CD14-positive monocyte (primary cell): ENCODE measurements at regions not wholly inside any gene's neighbourhood (a gene's known extent, or its start where the extent isn't known, plus 50 kb on each side); places are given as distances from the start of the nearest gene placed in this dataset.
A peak's percentile ranks its signal among the peaks of the same experiment; 100 is the strongest.
"Not testable (repeated sequence)": the region's sequence is repeated elsewhere in the genome, so short reads cannot be mapped to it uniquely, and the experiment has no call there.

Experiments used
- DNase-seq, 3 donors: peaks; one replicate each; pipeline ENCODE4 v3.0.0-alpha.2; 2011 to 2022
- H2AFZ ChIP-seq: 2 replicates; pipeline ENCODE4 v1.6.0; 2012; ENCODE audit warnings: mild to moderate bottlenecking, low read depth, low read length, inconsistent platforms; ENCODE audit not compliant: insufficient read depth, poor library complexity, severe bottlenecking
- H3K27ac ChIP-seq, 2 donors: 1 replicate in 1 of 2; 2 replicates in 1 of 2; pipeline ENCODE4 v1.5.1; 2012 to 2013; ENCODE audit warnings: low read length in 2 of 2, control low read depth in 1 of 2, inconsistent platforms in 1 of 2, low read depth in 1 of 2, mild to moderate bottlenecking in 1 of 2
- H3K27me3 ChIP-seq, 2 donors: one replicate each; pipeline versions ENCODE4 v1.6.0 to v1.6.1; 2011 to 2013; ENCODE audit warnings: low read length in 2 of 2; ENCODE audit not compliant: control insufficient read depth in 2 of 2, insufficient read depth in 2 of 2
- H3K36me3 ChIP-seq, 2 donors: replicated peaks in 1 of 2; 1 replicate in 1 of 2; 2 replicates in 1 of 2; pipeline versions ENCODE4 v1.5.1 to v1.6.1; 2012 to 2013; ENCODE audit warnings: low read length in 2 of 2, control low read depth in 1 of 2, inconsistent platforms in 1 of 2, mild to moderate bottlenecking in 1 of 2; ENCODE audit not compliant: insufficient read depth in 2 of 2, control insufficient read depth in 1 of 2
- H3K4me1 ChIP-seq, 2 donors: 1 replicate in 1 of 2; 2 replicates in 1 of 2; pipeline versions ENCODE4 v1.5.1 to v1.6.1; 2012 to 2013; ENCODE audit warnings: low read length in 2 of 2, control low read depth in 1 of 2, inconsistent platforms in 1 of 2, mild to moderate bottlenecking in 1 of 2, moderate library complexity in 1 of 2; ENCODE audit not compliant: insufficient read depth in 2 of 2, control insufficient read depth in 1 of 2
- H3K4me2 ChIP-seq: replicated peaks from 2 replicates; pipeline ENCODE3; 2012; ENCODE audit warnings: low read length, moderate library complexity, mild to moderate bottlenecking; ENCODE audit not compliant: poor library complexity, severe bottlenecking; ENCODE audit errors: extremely low read depth
- H3K4me3 ChIP-seq, 3 experiments: fragments of 200-600 bp in 1 of 3; sonication (generic) in 1 of 3; replicated peaks in 1 of 3; 1 replicate in 2 of 3; 2 replicates in 1 of 3; pipeline ENCODE4 v1.5.1; 2011 to 2013; ENCODE audit warnings: low read length in 3 of 3, mild to moderate bottlenecking in 3 of 3, control low read depth in 2 of 3, low read depth in 2 of 3, inconsistent platforms in 1 of 3, moderate library complexity in 1 of 3
- H3K79me2 ChIP-seq: 2 replicates; pipeline ENCODE4 v1.6.0; 2012; ENCODE audit warnings: mild to moderate bottlenecking, control low read depth, inconsistent platforms, low read length, moderate library complexity; ENCODE audit not compliant: insufficient read depth
- H3K9ac ChIP-seq: 2 replicates; pipeline ENCODE4 v1.6.0; 2017; ENCODE audit warnings: low read length, mild to moderate bottlenecking; ENCODE audit not compliant: insufficient read depth, poor library complexity, severe bottlenecking
- H3K9me3 ChIP-seq, 2 donors: replicated peaks in 1 of 2; 1 replicate in 1 of 2; 2 replicates in 1 of 2; pipeline versions ENCODE4 v1.5.1 to v1.6.1; 2012 to 2013; ENCODE audit warnings: low read length in 2 of 2, control low read depth in 1 of 2; ENCODE audit not compliant: control insufficient read depth in 1 of 2, insufficient read depth in 1 of 2
- H4K20me1 ChIP-seq: 2 replicates; pipeline ENCODE4 v1.6.0; 2012; ENCODE audit warnings: mild to moderate bottlenecking, low read length, control low read depth, moderate library complexity; ENCODE audit not compliant: insufficient read depth
- H3K27ac Mint-ChIP-seq, 7 donors: one replicate each; pipeline ENCODE4 v1.8.0; 2020; ENCODE audit warnings: mild to moderate bottlenecking in 7 of 7, mixed read lengths in 7 of 7, moderate library complexity in 6 of 7, inconsistent platforms in 2 of 7
- H3K27me3 Mint-ChIP-seq, 3 donors: one replicate each; pipeline ENCODE4 v1.8.0; 2021 to 2022; ENCODE audit warnings: low read depth in 3 of 3, mild to moderate bottlenecking in 3 of 3, mixed read lengths in 3 of 3, moderate library complexity in 3 of 3, inconsistent platforms in 1 of 3
- H3K36me3 Mint-ChIP-seq, 2 donors: one replicate each; pipeline ENCODE4 v1.8.0; 2020; ENCODE audit warnings: mixed read lengths in 2 of 2, inconsistent platforms in 1 of 2, mild to moderate bottlenecking in 1 of 2
- H3K4me1 Mint-ChIP-seq: one replicate; pipeline ENCODE4 v1.8.0; 2020; ENCODE audit warnings: mild to moderate bottlenecking, mixed read lengths
- H3K4me3 Mint-ChIP-seq, 2 donors: one replicate each; pipeline ENCODE4 v1.8.0; 2020; ENCODE audit warnings: mild to moderate bottlenecking in 2 of 2, mixed read lengths in 2 of 2, moderate library complexity in 1 of 2
- H3K9me3 Mint-ChIP-seq, 7 donors: one replicate each; pipeline ENCODE4 v1.8.0; 2020 to 2022; ENCODE audit warnings: mixed read lengths in 7 of 7, mild to moderate bottlenecking in 6 of 7, moderate library complexity in 6 of 7, inconsistent platforms in 2 of 7
- CTCF ChIP-seq: fragments of 200-600 bp; IDR thresholded peaks from one replicate; pipeline ENCODE4 v1.8.0; 2022; ENCODE audit warnings: antibody characterized with exemption, mild to moderate bottlenecking
- WGBS: methylation state at CpG from one replicate; pipeline ENCODE4 v1.1.5; 2013; ENCODE audit warnings: missing lambda C conversion rate; ENCODE audit not compliant: insufficient coverage; 5-methylcytosine and 5-hydroxymethylcytosine counted together
- intact Hi-C, 2 donors: fragments of 100-400 bp; cut with micrococcal nuclease; formaldehyde crosslinking; loops; one replicate each; pipeline versions ENCODE4 v1.15.0 to v1.15.1; 2023

- no peak for DNase-seq
- no peaks in the 10 kb centered on the region for H3K27me3 ChIP-seq
- no peak for TF ChIP-seq CTCF
- Mint-ChIP-seq H3K27ac (no peak overlapping the region), H3K36me3 (no peaks in the 10 kb centered on the region), H3K27me3 (peaks cover 0 to 2% (median 0%) of the 10 kb centered on the region in 3 donors), H3K9me3 (peaks cover 0 to 14% (median 2%) of the 10 kb centered on the region in 7 donors), H3K4me1 (no peaks in the 10 kb centered on the region), H3K4me3 (no peak overlapping the region)
- no peaks in the 10 kb centered on the region for H3K36me3 ChIP-seq
- 97% methylated on average over 4 of the region's 8 CpGs for WGBS
- no peak overlapping the region for H3K4me3 ChIP-seq
- intact Hi-C loops, result no loop called here
- no peak overlapping the region for H3K4me2 ChIP-seq
- no peak overlapping the region for H3K9ac ChIP-seq
- no peak overlapping the region for H3K27ac ChIP-seq
- no peaks in the 10 kb centered on the region for H4K20me1 ChIP-seq
- H3K4me1 ChIP-seq, result no peaks in the 10 kb centered on the region
- peaks cover 0 to 12% of the 10 kb centered on the region in 2 donors for H3K9me3 ChIP-seq
- no peak overlapping the region for H2AFZ ChIP-seq
- no peaks in the 10 kb centered on the region for H3K79me2 ChIP-seq
Observed at GRCh38 chr2:21892140-21892539, 768.4 kb downstream of the TDRD15 start.

- Histone ChIP-seq H4K20me1 (no peaks in the 10 kb centered on the region), H3K79me2 (no peaks in the 10 kb centered on the region), H3K27me3 (no peaks in the 10 kb centered on the region), H2AFZ (no peak overlapping the region), H3K9me3 (peaks cover 0 to 12% of the 10 kb centered on the region in 2 donors), H3K4me1 (no peaks in the 10 kb centered on the region), H3K27ac (no peak overlapping the region), H3K9ac (no peak overlapping the region), H3K36me3 (no peaks in the 10 kb centered on the region), H3K4me2 (no peak overlapping the region), H3K4me3 (no peak overlapping the region)
- no CpG with 5 or more reads among the region's 5 CpGs for WGBS
- no peaks in the 10 kb centered on the region for H3K36me3 Mint-ChIP-seq
- no peak overlapping the region for H3K27ac Mint-ChIP-seq
- peaks cover 0 to 15% (median 2%) of the 10 kb centered on the region in 7 donors for H3K9me3 Mint-ChIP-seq
- DNase-seq, result no peak
- intact Hi-C loops, result no loop called here
- peaks cover 0 to 2% (median 0%) of the 10 kb centered on the region in 3 donors for H3K27me3 Mint-ChIP-seq
- no peaks in the 10 kb centered on the region for H3K4me1 Mint-ChIP-seq
- no peak for TF ChIP-seq CTCF
- no peak overlapping the region for H3K4me3 Mint-ChIP-seq
Observed at GRCh38 chr2:21895200-21895599, 771.4 kb downstream of the TDRD15 start.

- H3K4me1 Mint-ChIP-seq, H3K27ac ChIP-seq, DNase-seq, H3K36me3 ChIP-seq, H3K4me3 ChIP-seq, H3K79me2 ChIP-seq, H2AFZ ChIP-seq, H3K4me1 ChIP-seq, H3K4me2 ChIP-seq, H4K20me1 ChIP-seq, intact Hi-C loops, H3K27me3 Mint-ChIP-seq, H3K4me3 Mint-ChIP-seq, H3K9me3 ChIP-seq, H3K36me3 Mint-ChIP-seq, H3K27me3 ChIP-seq, H3K9ac ChIP-seq: not testable (repeated sequence)
- peak overlapping the region in 1 of 7 donors; percentile 36 for H3K27ac Mint-ChIP-seq
- WGBS, result 97% methylated on average over 15 of the region's 26 CpGs
- H3K9me3 Mint-ChIP-seq, result peaks cover 4 to 16% (median 7%) of the 10 kb centered on the region in 7 donors
Observed at GRCh38 chr2:21908712-21909380, 785.1 kb downstream of the TDRD15 start.
